COLO668 (cell line): ENCODE measurements at regions not wholly inside any gene's neighbourhood (a gene's known extent, or its start where the extent isn't known, plus 50 kb on each side); places are given as distances from the start of the nearest gene placed in this dataset.

Experiments used
- DNase-seq: peaks from one replicate; lab custom pipeline; 2025; ENCODE audit not compliant: unreplicated experiment; lab: John Stamatoyannopoulos, UW

GRCh38 chr10:111338805-111339204 is 262.0 kb downstream of the ADRA2A start:
- DNase-seq = no peak

GRCh38 chr10:111344804-111345203 is 268.0 kb downstream of the ADRA2A start:
- no peak for DNase-seq

GRCh38 chr10:111347386-111348013 is 270.7 kb downstream of the ADRA2A start:
- peak; percentile 13 for DNase-seq

- no peak for DNase-seq
These were observed 271.2 kb downstream of the ADRA2A start for GRCh38 chr10:111348076-111348475.

- DNase-seq = no peak
These were observed 278.0 kb downstream of the ADRA2A start for GRCh38 chr10:111354859-111355258.

- DNase-seq = no peak
These were observed 279.7 kb downstream of the ADRA2A start for GRCh38 chr10:111356571-111356970.

- no peak for DNase-seq
These were observed 281.0 kb downstream of the ADRA2A start for GRCh38 chr10:111357859-111358258.

- peak; percentile 17 for DNase-seq
These were observed 283.6 kb downstream of the ADRA2A start for GRCh38 chr10:111360260-111360925.

GRCh38 chr10:111367531-111367930 is 290.7 kb downstream of the ADRA2A start:
- no peak for DNase-seq

GRCh38 chr10:111370101-111370500 is 293.3 kb downstream of the ADRA2A start:
- no peak for DNase-seq

GRCh38 chr10:111373696-111374095 is 296.9 kb downstream of the ADRA2A start:
- no peak for DNase-seq

GRCh38 chr10:111379534-111380187 is 302.8 kb downstream of the ADRA2A start:
- no peak for DNase-seq

GRCh38 chr10:111384556-111384955 is 307.7 kb downstream of the ADRA2A start:
- no peak for DNase-seq

- no peak for DNase-seq
These were observed 314.2 kb downstream of the ADRA2A start for GRCh38 chr10:111390813-111391563.

GRCh38 chr10:111392159-111392558 is 315.3 kb downstream of the ADRA2A start:
- DNase-seq = no peak

- DNase-seq = no peak
These were observed 316.1 kb downstream of the ADRA2A start for GRCh38 chr10:111392910-111393309.

GRCh38 chr10:111410740-111411139 is 333.9 kb downstream of the ADRA2A start:
- DNase-seq = no peak

- DNase-seq = no peak
These were observed 348.6 kb downstream of the ADRA2A start for GRCh38 chr10:111425459-111425858.

- no peak for DNase-seq
These were observed 352.6 kb downstream of the ADRA2A start for GRCh38 chr10:111429288-111430028.

- DNase-seq = no peak
These were observed 353.2 kb downstream of the ADRA2A start for GRCh38 chr10:111430070-111430469.

GRCh38 chr10:111432588-111432987 is 355.8 kb downstream of the ADRA2A start:
- no peak for DNase-seq
